ENCODE measurements at regions not wholly inside any gene's neighbourhood (a gene's known extent, or its start where the extent isn't known, plus 50 kb on each side); places are given as distances from the start of the nearest gene placed in this dataset.

GRCh38 chr16:73563709-73564108, 515.8 kb upstream of the ZFHX3 start:
- DNase-seq: no peak

GRCh38 chr16:73560497-73560896, 512.6 kb upstream of the ZFHX3 start:
- no peak for DNase-seq

GRCh38 chr16:73558219-73558618, 510.3 kb upstream of the ZFHX3 start:
- DNase-seq: no peak

DNA sequence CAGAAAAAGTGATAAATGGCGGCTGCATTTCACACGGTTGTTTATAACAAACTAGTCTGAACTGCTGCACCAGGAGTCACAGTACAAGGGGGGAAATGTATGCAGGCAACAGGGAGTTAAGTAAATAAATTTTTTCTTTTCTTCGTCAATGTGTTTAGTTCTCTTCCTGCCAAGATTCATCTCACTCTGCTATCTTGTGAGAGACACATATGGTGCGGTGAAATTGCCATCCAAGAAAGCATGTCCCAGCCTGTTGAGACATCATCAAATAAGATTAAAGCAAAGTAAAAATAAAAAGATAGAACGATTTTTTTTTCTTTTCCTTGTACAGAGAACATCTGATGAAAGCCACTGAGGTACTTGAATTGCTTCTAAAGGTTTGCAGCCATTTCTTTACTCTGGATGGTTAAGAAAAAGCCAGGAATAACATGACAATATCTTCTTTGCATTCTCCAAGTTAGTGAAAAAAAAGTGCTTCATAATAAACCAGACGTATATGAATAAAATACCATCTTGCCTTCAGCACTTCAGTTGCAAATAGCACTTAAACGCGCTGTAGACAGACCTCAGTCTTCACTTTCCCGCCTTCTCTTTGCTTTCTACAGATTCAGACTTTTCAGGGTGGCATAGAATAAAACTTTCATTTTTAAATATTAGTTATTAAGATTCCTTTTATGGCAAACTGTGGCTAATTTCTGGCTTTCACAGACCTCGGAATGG, 506.2 kb upstream of the ZFHX3 start:
- no peak for DNase-seq

GRCh38 chr16:73549984-73550631, 502.2 kb upstream of the ZFHX3 start:
- DNase-seq: no peak

DNA sequence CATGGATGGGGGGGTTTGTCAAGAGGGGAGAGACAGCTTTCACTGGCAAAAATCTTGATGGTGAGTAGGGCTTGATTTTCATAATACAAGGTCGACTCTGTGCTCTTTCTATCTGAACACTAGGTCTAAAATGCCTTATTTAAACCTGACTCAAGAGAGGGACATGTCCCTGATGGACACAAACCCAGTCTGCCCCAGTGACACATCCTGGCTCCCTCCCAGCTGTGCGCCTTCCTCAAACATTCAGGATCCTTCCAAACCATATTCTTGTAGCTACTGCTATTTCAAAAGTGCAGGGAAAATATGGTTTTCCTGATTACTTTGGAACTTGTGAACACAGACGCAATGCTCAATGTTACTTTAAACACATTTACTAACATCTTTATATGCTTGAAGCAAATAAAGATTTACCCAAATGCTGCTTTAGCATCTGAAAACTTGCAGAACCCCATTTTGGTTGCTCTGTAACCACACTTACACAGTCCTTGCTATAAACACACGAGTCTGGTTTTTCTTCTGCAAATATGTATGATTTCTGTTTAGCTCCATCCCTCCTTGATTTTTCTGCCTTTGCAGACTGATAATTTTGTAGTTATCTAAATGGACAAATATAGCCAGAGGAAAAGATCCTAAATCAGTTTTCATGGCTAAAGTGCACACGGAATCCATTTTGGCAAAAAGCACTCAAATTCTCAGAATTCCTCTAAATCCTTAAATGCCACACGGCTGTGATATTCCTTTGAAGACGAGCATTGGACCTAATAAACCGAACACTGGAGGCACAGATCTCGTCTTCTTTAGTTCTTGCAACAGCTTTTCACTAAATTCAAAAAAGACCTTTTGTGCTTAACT, 499.9 kb upstream of the ZFHX3 start:
- no peak for DNase-seq

DNA sequence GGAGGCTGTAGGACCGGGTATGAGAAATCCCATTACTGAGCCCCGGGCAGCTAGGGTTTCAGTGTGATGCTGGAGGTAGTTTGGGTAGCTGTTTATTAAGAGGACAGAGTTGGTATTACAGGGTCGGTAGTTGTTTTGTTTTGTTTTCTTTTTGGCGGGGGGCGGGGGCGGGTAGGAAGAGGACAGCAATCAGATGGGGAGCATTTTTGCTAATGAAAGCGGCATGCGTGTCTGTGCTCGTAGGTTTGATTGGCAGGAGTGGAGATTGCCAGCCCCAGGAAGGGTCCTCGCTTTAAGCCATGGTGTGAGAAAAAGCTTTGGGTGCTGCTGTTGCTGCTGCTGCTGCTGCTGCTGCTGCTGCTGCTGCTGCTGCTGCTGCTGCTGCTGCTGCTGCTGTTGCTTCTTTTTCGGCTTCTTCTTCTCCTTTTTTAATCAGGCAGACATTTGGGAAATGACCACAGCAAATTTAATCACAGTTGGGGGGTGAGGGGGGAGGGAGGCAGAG, 498.5 kb upstream of the ZFHX3 start:
- DNase-seq: no peak

DNA sequence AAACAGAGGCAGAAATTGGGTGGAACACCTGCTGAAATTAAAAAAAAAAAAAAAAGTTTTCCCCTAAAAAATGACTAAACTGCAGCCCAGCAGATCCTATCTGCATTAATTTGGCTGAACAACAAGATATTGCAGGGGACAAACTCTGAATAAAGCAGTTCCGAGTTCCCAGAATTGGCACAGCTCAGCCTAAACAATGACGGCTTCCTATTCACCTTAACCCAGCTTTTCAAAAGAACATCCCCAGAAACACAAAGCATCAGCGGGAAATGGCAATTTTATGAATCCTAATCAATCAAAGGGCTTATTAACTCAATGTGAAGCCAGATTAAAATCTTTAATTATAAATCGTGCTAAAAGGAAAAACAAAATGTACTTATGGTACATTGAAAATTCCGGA, 497.8 kb upstream of the ZFHX3 start:
- DNase-seq: no peak

- DNase-seq: no peak
Measured at GRCh38 chr16:73545290-73545689, 497.4 kb upstream of the ZFHX3 start.

GRCh38 chr16:73544826-73545225, 496.9 kb upstream of the ZFHX3 start:
- no peak for DNase-seq

GRCh38 chr16:73543970-73544599, 496.2 kb upstream of the ZFHX3 start:
- no peak for DNase-seq

GRCh38 chr16:73543331-73543969, 495.5 kb upstream of the ZFHX3 start:
- no peak for DNase-seq

DNA sequence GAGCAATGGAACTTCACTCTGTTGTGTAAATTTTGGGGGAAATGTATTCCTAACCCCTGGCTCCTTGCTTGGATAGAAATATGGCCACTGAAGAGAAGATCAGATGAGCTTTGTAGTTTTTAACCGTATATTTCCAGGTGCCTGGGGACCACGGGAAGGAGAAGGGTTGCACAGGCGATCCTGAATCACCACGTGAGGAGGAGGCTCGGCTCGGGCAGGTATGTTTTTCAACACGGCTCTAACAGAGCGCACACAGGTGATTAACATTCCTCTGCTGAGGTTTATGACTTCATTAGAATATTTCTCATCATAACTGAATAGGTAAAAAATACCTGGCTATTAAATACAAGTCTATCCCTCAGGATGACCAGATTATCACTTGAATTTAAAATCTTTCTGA, 495.0 kb upstream of the ZFHX3 start:
- DNase-seq: no peak

- no peak for DNase-seq
Measured at GRCh38 chr16:73537921-73538320, 490.0 kb upstream of the ZFHX3 start.

DNA sequence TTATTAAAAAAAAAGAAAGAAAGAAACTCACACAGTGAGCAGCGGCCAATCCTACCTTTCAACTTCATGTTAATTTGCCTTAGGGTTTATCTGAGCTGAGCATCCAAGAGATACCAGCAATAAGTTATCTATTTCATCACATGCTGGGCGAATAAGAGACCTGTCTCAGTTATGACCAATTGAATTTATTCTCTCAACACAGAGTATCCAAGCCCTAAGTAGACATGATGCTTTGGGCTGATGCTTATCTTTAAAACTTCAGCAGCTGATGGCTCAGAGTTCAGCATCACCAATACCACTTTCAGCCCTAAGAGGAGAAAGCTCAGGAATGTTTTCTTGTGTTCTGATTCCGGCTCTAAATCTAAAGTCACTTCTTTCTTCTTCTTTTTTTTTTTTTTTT, 489.0 kb upstream of the ZFHX3 start:
- no peak for DNase-seq

- no peak for DNase-seq
Measured at GRCh38 chr16:73531021-73531420, 483.1 kb upstream of the ZFHX3 start.

DNA sequence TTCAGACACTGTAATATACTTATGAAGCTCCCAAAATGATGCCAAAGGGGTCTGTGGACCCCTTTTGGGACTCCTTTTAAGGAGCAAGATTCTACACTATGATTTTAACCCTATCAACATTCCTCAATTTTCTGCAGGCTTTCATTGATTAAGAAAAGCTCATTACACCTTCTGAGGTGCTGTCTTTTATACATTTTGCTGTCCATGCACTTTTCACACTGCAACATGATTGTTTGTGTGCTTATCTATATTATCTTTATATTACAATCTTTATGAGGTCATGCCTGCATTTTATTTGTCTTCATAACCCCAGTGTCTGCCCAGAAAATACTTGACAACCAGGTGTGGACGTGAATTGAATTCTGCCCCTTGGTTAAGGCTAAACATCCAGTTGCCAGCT, 482.6 kb upstream of the ZFHX3 start:
- no peak for DNase-seq

DNA sequence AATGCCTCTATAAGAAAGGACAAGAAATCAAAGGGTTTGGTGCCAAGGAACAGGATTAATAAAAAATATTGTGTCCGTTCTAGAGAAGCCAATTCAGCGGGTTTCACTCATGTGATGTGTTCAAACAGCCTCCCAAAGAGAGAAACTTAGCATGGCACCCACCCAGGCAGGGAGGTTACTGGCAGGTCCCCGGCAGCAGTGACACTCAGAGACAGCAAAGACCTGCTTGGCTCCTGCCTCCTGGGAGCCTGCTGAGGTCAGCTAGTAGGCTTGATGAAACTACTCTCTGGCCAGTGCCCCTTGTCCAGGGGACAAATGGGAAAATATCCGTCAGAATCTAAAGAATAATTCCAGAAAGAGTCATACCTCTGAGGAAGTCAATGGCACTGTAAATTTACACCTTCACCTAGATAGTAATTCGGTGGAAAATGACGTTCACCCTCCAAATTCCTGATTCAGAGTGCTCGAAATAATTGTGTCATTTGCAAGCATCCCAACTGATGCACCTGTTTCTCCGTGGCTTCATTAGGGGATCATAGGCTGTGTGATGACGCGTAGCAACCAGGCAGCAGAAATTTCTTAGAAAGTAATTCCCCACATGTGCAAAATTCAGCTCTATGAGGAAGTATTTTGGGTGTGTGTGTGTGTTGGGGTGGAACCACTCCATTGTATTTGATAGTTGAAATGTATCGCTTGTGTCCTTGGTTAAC, 481.5 kb upstream of the ZFHX3 start:
- DNase-seq: no peak

DNA sequence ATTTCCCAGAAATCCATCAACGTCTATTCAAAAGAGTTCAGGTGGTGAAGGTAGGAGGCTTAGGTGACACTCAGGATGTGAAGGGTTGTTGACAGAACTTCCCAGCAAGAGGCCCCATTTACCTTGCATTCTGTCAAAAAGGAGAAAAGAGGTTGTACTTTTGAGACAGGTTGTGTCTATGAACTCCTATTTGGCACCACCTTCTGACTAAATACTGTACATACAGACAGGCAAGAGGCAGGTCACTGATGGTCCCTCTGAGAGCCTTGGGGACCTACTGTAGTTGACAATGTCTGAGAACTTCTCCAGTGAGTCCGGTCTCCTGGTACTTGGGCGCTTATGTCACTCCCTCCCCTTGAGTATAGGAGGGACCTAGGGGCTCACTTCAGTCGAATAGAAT, 479.3 kb upstream of the ZFHX3 start:
- no peak for DNase-seq

DNA sequence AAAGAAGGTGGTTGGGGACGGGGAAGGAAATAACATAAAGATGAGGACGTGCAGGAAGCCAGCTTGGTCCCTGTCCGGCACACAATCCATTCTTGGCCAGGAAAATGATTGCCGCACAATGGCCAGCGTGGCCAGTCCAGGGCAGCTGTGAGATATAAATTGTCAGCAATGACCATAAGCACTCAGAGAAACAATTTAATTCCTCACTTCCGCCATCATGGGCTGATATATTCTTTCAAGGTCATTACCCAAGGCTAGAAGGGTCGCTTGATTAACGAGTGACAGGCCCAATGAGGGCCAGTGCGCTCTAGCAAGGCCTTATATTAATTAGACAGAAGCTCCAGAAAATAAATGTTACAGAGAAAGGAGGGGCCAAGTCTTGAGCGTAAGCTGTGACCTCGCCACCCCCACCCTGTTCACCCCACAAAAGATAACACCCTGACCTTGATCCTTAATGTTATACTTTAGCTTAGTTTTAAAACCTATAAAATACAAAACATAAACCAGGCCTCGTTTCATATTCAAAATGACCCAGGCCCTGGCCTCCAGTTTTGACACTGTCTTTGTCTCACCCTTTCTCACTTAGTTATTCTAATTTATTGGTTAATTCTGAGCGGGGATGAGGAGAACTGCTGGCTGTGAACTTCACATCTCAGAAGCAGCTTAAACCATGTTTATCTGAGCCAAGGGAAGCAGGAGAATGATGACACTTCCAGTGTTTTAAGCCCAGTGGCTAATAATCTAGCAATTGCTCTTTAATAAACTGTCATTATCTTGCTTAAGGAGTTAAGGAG, 478.3 kb upstream of the ZFHX3 start:
- DNase-seq: no peak

- no peak for DNase-seq
Measured at GRCh38 chr16:73523209-73523608, 475.3 kb upstream of the ZFHX3 start.
